ENCODE measurements at regions not wholly inside any gene's neighbourhood (a gene's known extent, or its start where the extent isn't known, plus 50 kb on each side); places are given as distances from the start of the nearest gene placed in this dataset.
"Not testable (repeated sequence)": the region's sequence is repeated elsewhere in the genome, so short reads cannot be mapped to it uniquely, and the experiment has no call there.

- DNase-seq (ENCODE audit: low read depth): not testable (repeated sequence)
Observed at GRCh38 chr9:30616782-30617181, 1767.7 kb upstream of the ACO1 start.

- no peak for DNase-seq (ENCODE audit: low read depth)
Observed at GRCh38 chr9:30622561-30622960, 1761.9 kb upstream of the ACO1 start.

GRCh38 chr9:30628915-30629567, 1755.4 kb upstream of the ACO1 start:
- DNase-seq (ENCODE audit: low read depth): no peak

GRCh38 chr9:30630459-30630858, 1754.0 kb upstream of the ACO1 start:
- DNase-seq (ENCODE audit: low read depth): no peak

- not testable (repeated sequence) for DNase-seq (ENCODE audit: low read depth)
Observed at GRCh38 chr9:30646639-30647038, 1737.8 kb upstream of the ACO1 start.

GRCh38 chr9:30661925-30662324, 1722.5 kb upstream of the ACO1 start:
- no peak for DNase-seq (ENCODE audit: low read depth)

GRCh38 chr9:30670805-30671562, 1713.5 kb upstream of the ACO1 start:
- no peak for DNase-seq (ENCODE audit: low read depth)

GRCh38 chr9:30673132-30673531, 1711.3 kb upstream of the ACO1 start:
- DNase-seq (ENCODE audit: low read depth): no peak

GRCh38 chr9:30676651-30677050, 1707.8 kb upstream of the ACO1 start:
- DNase-seq (ENCODE audit: low read depth): no peak

- DNase-seq (ENCODE audit: low read depth): no peak
Observed at GRCh38 chr9:30677221-30677620, 1707.2 kb upstream of the ACO1 start.

GRCh38 chr9:30688801-30689200, 1695.6 kb upstream of the ACO1 start:
- DNase-seq (ENCODE audit: low read depth): no peak

GRCh38 chr9:30697958-30698357, 1686.5 kb upstream of the ACO1 start:
- DNase-seq (ENCODE audit: low read depth): no peak

- no peak for DNase-seq (ENCODE audit: low read depth)
Observed at GRCh38 chr9:30711591-30711990, 1672.9 kb upstream of the ACO1 start.

- no peak for DNase-seq (ENCODE audit: low read depth)
Observed at GRCh38 chr9:30713243-30713642, 1671.2 kb upstream of the ACO1 start.

GRCh38 chr9:30714389-30714788, 1670.1 kb upstream of the ACO1 start:
- no peak for DNase-seq (ENCODE audit: low read depth)

- DNase-seq (ENCODE audit: low read depth): no peak
Observed at GRCh38 chr9:30718483-30718882, 1666.0 kb upstream of the ACO1 start.

GRCh38 chr9:30722065-30722464, 1662.4 kb upstream of the ACO1 start:
- no peak for DNase-seq (ENCODE audit: low read depth)

- no peak for DNase-seq (ENCODE audit: low read depth)
Observed at GRCh38 chr9:30723656-30724055, 1660.8 kb upstream of the ACO1 start.

- DNase-seq (ENCODE audit: low read depth): no peak
Observed at GRCh38 chr9:30732060-30732459, 1652.4 kb upstream of the ACO1 start.

GRCh38 chr9:30744871-30745270, 1639.6 kb upstream of the ACO1 start:
- no peak for DNase-seq (ENCODE audit: low read depth)

- no peak for DNase-seq (ENCODE audit: low read depth)
Observed at GRCh38 chr9:30746589-30746988, 1637.9 kb upstream of the ACO1 start.

- no peak for DNase-seq (ENCODE audit: low read depth)
Observed at GRCh38 chr9:30757723-30758122, 1626.7 kb upstream of the ACO1 start.

GRCh38 chr9:30758726-30759446, 1625.6 kb upstream of the ACO1 start:
- DNase-seq (ENCODE audit: low read depth): no peak

Measured in RPMI7951 (cell line).